Esophagus squamous epithelium (tissue), 4 donors: ENCODE measurements at regions not wholly inside any gene's neighbourhood (a gene's known extent, or its start where the extent isn't known, plus 50 kb on each side); places are given as distances from the start of the nearest gene placed in this dataset.

Experiments
- CTCF ChIP-seq, 6 experiments: fragments of 450-650 bp in 4 of 6; fragments of 200-600 bp in 2 of 6; sonication (generic) in 2 of 6; IDR thresholded peaks; one replicate each; pipeline ENCODE4 v1.5.1; 2016 to 2019; ENCODE audit warnings: antibody characterized with exemption in 6 of 6, mild to moderate bottlenecking in 4 of 6, moderate library complexity in 4 of 6
- POLR2A ChIP-seq, 4 donors: fragments of 450-650 bp; IDR thresholded peaks; one replicate each; pipeline ENCODE4 v1.6.1; 2017; ENCODE audit warnings: antibody characterized with exemption in 4 of 4, mild to moderate bottlenecking in 4 of 4, moderate library complexity in 3 of 4

- TF ChIP-seq CTCF (IDR thresholded peaks at IDR 0.05) (no peak), POLR2A (IDR thresholded peaks at IDR 0.05) (no peak)
Observed at GRCh38 chr11:135009125-135009524, 597.1 kb upstream of the B3GAT1 start.
